LNCaP clone FGC (cell line): ENCODE measurements at regions not wholly inside any gene's neighbourhood (a gene's known extent, or its start where the extent isn't known, plus 50 kb on each side); places are given as distances from the start of the nearest gene placed in this dataset.

Source experiments
- DNase-seq: peaks from one replicate; pipeline ENCODE4 v3.0.0-alpha.2; 2011; ENCODE audit warnings: low read depth
- H3K4me3 ChIP-seq: 2 replicates; pipeline ENCODE4 v1.5.1; 2011; ENCODE audit warnings: mild to moderate bottlenecking, low read depth, low read length, control low read depth
- CTCF ChIP-seq: IDR thresholded peaks from 2 replicates; pipeline ENCODE4 v1.5.1; 2012; ENCODE audit warnings: mild to moderate bottlenecking; ENCODE audit not compliant: control insufficient read depth, insufficient read depth; ENCODE audit errors: extremely low read depth

- DNase-seq, result no peak
- TF ChIP-seq CTCF, result no peak
- H3K4me3 ChIP-seq, result no peak overlapping the region
These were observed 528.3 kb downstream of the BUD13 start for GRCh38 chr11:116244439-116244838.

- H3K4me3 ChIP-seq, result no peak overlapping the region
- DNase-seq, result no peak
- no peak for TF ChIP-seq CTCF
These were observed 528.8 kb downstream of the BUD13 start for GRCh38 chr11:116243991-116244390.

- TF ChIP-seq CTCF, result no peak
- no peak overlapping the region for H3K4me3 ChIP-seq
- DNase-seq, result no peak
These were observed 530.8 kb downstream of the BUD13 start for GRCh38 chr11:116242006-116242405.

- no peak overlapping the region for H3K4me3 ChIP-seq
- no peak for DNase-seq
- no peak for TF ChIP-seq CTCF
These were observed 532.1 kb downstream of the BUD13 start for GRCh38 chr11:116240710-116241109.

GRCh38 chr11:116239247-116239646 lies 533.5 kb downstream of the BUD13 start:
- no peak for TF ChIP-seq CTCF
- H3K4me3 ChIP-seq, result no peak overlapping the region
- DNase-seq, result no peak

- no peak for DNase-seq
- TF ChIP-seq CTCF, result no peak
- no peak overlapping the region for H3K4me3 ChIP-seq
These were observed 537.7 kb downstream of the BUD13 start for GRCh38 chr11:116234989-116235568.

- no peak for DNase-seq
- TF ChIP-seq CTCF, result no peak
- no peak overlapping the region for H3K4me3 ChIP-seq
These were observed 539.2 kb downstream of the BUD13 start for GRCh38 chr11:116233561-116233960.
